Peyer's patch (tissue), 4 donors: ENCODE measurements at regions not wholly inside any gene's neighbourhood (a gene's known extent, or its start where the extent isn't known, plus 50 kb on each side); places are given as distances from the start of the nearest gene placed in this dataset.

ENCODE experiments used
- CTCF ChIP-seq, 6 experiments: fragments of 450-650 bp in 4 of 6; fragments of 200-600 bp in 2 of 6; sonication (generic) in 1 of 6; IDR thresholded peaks; one replicate each; pipeline ENCODE4 v1.5.1; 2017 to 2019; ENCODE audit warnings: antibody characterized with exemption in 6 of 6, mild to moderate bottlenecking in 3 of 6, moderate library complexity in 1 of 6
- POLR2A ChIP-seq, 2 donors: fragments of 450-650 bp; IDR thresholded peaks; one replicate each; pipeline ENCODE4 v1.5.1; 2017; ENCODE audit warnings: antibody characterized with exemption in 2 of 2, mild to moderate bottlenecking in 2 of 2, moderate library complexity in 2 of 2

DNA sequence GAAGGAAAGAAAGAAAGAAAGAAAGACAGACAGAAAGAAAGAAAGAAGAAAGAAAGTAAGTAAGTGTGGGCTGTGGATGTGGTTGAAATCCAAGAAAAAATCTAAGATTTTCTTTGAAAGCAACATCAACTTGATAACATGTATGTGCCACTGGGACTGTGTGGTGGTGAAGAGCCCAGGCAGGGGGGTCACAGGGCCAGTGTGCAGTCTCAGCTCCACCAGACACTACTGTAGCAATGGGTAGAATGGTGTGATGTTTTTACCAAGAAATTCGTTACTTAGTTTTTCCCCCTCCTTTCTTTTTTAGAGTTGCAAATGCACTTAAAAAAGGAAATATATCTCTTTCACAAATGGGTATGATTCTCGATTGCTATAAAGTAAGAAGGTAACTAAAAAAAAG is 71.9 kb upstream of the CNEP1R1 start:
- TF ChIP-seq POLR2A (IDR thresholded peaks at IDR 0.05) = no peak
- no peak for TF ChIP-seq CTCF (IDR thresholded peaks at IDR 0.05)
